SH-SY5Y (cell line): ENCODE measurements at regions not wholly inside any gene's neighbourhood (a gene's known extent, or its start where the extent isn't known, plus 50 kb on each side); places are given as distances from the start of the nearest gene placed in this dataset.

Experiments
- GATA2 ChIP-seq: IDR thresholded peaks from 2 replicates; pipeline ENCODE4 v1.6.1; 2011; ENCODE audit warnings: mild to moderate bottlenecking, low read depth, low read length
- GATA3 ChIP-seq: IDR thresholded peaks from 2 replicates; pipeline ENCODE4 v1.6.1; 2011; ENCODE audit warnings: low read depth, mild to moderate bottlenecking, low read length, moderate library complexity

DNA sequence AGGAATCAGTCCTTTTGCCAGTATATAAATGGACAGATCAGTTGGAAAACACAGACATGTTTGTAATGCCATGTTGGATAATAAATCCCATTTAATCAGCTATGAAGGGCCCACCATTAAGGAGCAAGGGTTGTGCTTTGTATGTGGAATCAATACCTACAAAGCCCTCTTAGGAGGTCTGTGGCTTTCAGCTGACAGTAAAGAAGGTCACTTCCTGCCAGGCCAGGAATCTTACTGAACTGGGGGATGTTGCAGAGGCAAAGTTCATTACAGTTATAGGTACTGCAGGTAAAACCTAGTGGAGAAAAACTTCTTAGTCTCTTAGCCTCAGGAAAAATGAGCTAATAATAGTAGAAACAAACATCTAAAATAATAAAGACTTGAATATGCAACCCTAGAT lies 129.5 kb downstream of the FAM76B start:
- TF ChIP-seq GATA2 (no peak), GATA3 (no peak)
